OCI-LY7 (cell line): ENCODE measurements at regions not wholly inside any gene's neighbourhood (a gene's known extent, or its start where the extent isn't known, plus 50 kb on each side); places are given as distances from the start of the nearest gene placed in this dataset.

Source experiments
- CTCF ChIP-seq: fragments of 200-600 bp; sonication (generic); conservative IDR thresholded peaks from 2 replicates; pipeline ENCODE4 v1.5.1; 2014; ENCODE audit warnings: mild to moderate bottlenecking, antibody characterized with exemption, low read length, moderate library complexity, mixed read lengths
- EZH2phosphoT487 ChIP-seq: fragments of 200-600 bp; sonication (generic); IDR thresholded peaks from 2 replicates; pipeline ENCODE4 v1.6.1; 2018; ENCODE audit warnings: low read depth, borderline replicate concordance, mild to moderate bottlenecking, mixed run types, antibody characterized with exemption, low read length, moderate library complexity, mixed read lengths

DNA sequence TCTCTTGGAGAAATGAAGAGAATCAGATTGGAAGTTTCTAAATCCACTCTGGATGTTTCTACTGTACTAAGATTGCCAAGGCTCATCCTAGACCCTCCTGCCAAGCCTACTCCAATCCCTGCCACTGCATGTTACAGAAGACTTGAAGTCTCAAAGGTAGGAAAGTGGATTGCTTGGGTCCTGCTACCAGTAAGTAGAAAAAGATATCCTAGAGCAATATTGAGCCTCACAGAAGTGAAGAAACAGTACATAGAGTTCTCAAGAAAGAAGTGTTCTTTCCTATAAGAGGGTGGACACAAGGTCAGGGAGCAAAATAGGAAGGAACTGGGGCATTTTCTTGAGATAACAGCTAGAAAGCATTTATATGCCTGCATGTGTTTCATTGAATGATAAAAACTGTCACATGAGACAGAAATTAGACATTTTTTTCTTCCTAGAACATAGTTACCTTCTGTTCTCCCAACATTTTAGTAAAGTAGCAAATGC, 232.9 kb downstream of the RBM43 start:
- TF ChIP-seq CTCF (no peak), EZH2phosphoT487 (no peak)
